Omental fat pad (tissue), 3 donors: ENCODE measurements at regions not wholly inside any gene's neighbourhood (a gene's known extent, or its start where the extent isn't known, plus 50 kb on each side); places are given as distances from the start of the nearest gene placed in this dataset.
"Not testable (repeated sequence)": the region's sequence is repeated elsewhere in the genome, so short reads cannot be mapped to it uniquely, and the experiment has no call there.

ENCODE experiments used
- ATAC-seq: fragments of 150-250 bp; one replicate; pipeline ENCODE4 v1.9.1; 2016; ENCODE audit warnings: mild to moderate bottlenecking, moderate library complexity; ENCODE audit not compliant: low FRiP score
- DNase-seq: peaks from one replicate; pipeline ENCODE4 v3.0.0-alpha.2; 2019; ENCODE audit warnings: low spot score
- CTCF ChIP-seq, 3 donors: fragments of 450-650 bp; IDR thresholded peaks; one replicate each; pipeline ENCODE4 v1.5.1; 2016 to 2017; ENCODE audit warnings: antibody characterized with exemption in 3 of 3, mild to moderate bottlenecking in 3 of 3, moderate library complexity in 2 of 3

GRCh38 chr9:12414514-12414913 lies 278.7 kb upstream of the TYRP1 start:
- no peak for DNase-seq
- ATAC-seq: no peak
- no peak for TF ChIP-seq CTCF (IDR thresholded peaks at IDR 0.05)

GRCh38 chr9:12415361-12415760 lies 277.8 kb upstream of the TYRP1 start:
- no peak for TF ChIP-seq CTCF (IDR thresholded peaks at IDR 0.05)

DNA sequence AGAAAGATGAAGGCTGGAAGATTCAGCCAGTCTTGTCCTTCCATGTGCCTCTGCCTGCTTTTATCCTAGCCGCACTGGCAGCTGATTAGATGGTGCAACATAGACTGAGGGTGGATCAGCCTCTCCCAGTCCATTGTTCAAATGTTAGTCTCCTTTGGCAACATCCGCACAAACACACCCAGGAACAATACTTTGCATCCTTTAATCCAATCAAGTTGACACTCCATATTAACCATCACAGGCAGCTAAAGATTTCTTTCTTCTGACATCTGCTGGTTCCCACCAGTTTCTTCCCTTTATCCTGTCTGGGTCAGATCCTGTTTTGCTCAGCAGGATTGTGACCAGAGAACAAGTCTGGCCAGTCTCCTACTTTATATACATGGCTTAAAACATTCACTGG lies 276.5 kb upstream of the TYRP1 start:
- ATAC-seq (no peak), DNase-seq (no peak)
- TF ChIP-seq CTCF (IDR thresholded peaks at IDR 0.05): no peak

More at GRCh38 chr9:12415361-12415760, 277.8 kb upstream of the TYRP1 start:
- ATAC-seq (no peak), DNase-seq (no peak)

- no peak for ATAC-seq
- TF ChIP-seq CTCF (IDR thresholded peaks at IDR 0.05): no peak
- no peak for DNase-seq
Measured at GRCh38 chr9:12424243-12424642, 268.9 kb upstream of the TYRP1 start.

DNA sequence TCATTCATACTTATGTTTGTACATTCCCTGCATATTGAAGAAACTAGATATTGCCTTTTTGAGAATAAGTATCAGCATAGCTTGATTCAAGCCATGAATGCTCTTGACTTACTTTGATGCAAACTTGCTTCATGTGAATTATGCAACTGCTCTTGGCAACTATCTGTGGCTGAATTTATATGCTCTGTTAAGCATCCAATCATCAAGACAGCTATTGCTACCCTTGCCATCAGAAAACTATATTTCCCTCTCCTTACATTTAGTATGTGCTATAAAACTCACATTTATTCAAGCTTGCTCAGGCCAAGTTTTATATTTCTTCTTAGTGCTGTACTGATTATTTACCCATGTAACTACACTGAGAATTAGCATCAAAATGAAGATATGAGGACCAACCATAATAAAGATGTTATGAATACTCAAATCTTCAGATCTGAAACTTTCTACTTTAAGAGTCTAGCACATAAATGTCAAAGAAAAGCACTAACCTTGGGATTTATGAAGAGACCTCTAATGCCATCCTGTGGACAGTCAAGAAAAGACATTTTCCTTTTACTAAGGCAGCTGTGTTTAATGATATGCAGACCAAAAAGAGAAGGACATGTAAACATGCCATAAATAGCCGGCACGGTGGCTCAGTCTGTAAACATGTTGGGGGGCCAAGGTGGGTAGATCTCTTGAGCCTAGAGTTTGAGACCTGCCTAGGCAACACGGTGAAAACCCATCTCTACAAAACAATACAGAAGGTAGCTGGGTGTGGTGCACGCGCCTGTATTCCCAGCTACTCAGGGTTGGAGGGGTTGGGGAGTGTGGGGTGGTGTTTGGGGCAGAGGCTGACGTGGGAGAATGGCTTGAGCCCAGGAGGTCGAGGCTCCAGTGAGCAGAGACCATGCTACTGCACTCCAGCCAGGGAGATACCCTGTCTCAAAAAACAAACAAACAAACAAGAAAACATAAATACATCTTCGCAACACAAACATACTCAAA lies 267.0 kb upstream of the TYRP1 start:
- TF ChIP-seq CTCF (IDR thresholded peaks at IDR 0.05): no peak
- no peak for ATAC-seq
- DNase-seq: no peak

DNA sequence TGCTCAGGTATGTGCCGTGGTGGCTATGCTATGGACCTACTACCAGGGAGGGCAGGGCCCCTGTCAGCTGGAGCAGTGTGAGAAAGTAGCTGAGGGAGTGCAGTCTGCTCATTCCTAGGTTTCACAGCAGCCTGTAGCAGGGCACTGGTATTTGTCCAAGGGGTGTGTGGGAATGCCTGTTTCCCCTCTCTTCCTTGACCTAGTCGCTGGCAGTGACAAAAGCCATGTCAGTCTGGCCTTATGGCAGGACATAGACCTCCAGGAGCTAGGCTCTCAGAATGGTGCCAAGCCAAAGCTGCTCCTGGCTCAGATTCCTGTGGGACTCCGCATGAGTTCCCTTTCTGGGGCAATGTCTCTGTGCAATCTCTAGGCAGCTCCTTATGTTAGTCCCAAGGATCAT lies 253.9 kb upstream of the TYRP1 start:
- DNase-seq (no peak), ATAC-seq (no peak)
- no peak for TF ChIP-seq CTCF (IDR thresholded peaks at IDR 0.05)

DNA sequence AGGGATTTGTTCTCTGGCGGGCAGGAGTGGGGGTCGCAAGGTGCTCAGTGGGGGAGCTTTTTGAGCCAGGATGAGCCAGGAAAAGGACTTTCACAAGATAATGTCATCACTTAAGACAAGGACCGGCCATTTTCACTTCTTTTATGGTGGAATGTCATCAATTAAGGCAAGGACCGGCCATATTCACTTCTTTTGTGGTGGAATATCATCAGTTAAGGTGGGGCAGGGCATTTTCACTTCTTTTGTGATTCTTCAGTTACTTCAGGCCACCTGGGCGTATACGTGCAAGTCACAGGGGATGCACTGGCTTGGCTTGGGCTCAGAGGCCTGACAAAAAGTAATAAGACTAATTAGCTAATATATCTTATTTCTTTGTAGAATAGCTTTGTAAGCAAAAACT lies 252.1 kb upstream of the TYRP1 start:
- DNase-seq, ATAC-seq: not testable (repeated sequence)
